HS-5 (cell line): ENCODE measurements at regions not wholly inside any gene's neighbourhood (a gene's known extent, or its start where the extent isn't known, plus 50 kb on each side); places are given as distances from the start of the nearest gene placed in this dataset.

Experiments used
- DNase-seq: peaks from one replicate; pipeline ENCODE4 v3.0.0-alpha.2; 2012; ENCODE audit warnings: low read depth

DNA sequence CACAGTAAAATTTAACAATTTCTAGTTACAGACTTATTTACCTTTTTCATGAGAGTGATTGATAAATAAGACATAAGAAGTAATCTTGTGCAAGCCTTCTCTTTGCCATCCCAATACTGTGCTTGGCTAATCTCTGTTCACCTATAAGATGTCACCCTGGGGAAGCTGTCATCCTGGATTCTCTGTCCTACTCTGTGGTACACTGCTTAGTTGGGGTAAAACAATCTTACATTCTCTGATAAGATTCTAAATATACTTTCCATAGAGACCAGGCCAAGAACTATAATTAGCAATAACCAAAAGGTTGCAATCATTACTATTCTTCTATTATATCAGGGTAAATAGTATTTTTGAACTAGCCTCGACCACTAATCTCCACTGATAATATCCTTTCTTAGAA is 1218.3 kb upstream of the CADM2 start:
- no peak for DNase-seq

DNA sequence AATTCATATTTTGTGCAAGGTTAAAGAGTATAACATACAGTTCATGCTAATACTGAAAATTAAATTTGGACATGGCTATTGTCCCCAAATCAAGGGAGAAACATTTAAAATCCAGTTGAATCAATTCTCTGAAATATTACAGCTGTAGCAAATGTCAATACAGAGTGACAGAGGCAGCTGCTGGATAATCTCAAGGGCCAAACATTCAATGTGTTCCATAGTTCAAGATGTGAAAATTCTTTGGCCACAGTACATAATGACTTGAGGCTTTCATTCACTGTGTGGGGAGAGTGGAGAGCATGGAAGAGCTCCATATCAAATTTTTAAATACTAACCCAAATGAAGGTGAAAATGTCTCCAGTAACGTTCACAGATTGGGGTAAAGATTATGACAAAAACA is 1192.8 kb upstream of the CADM2 start:
- no peak for DNase-seq

DNA sequence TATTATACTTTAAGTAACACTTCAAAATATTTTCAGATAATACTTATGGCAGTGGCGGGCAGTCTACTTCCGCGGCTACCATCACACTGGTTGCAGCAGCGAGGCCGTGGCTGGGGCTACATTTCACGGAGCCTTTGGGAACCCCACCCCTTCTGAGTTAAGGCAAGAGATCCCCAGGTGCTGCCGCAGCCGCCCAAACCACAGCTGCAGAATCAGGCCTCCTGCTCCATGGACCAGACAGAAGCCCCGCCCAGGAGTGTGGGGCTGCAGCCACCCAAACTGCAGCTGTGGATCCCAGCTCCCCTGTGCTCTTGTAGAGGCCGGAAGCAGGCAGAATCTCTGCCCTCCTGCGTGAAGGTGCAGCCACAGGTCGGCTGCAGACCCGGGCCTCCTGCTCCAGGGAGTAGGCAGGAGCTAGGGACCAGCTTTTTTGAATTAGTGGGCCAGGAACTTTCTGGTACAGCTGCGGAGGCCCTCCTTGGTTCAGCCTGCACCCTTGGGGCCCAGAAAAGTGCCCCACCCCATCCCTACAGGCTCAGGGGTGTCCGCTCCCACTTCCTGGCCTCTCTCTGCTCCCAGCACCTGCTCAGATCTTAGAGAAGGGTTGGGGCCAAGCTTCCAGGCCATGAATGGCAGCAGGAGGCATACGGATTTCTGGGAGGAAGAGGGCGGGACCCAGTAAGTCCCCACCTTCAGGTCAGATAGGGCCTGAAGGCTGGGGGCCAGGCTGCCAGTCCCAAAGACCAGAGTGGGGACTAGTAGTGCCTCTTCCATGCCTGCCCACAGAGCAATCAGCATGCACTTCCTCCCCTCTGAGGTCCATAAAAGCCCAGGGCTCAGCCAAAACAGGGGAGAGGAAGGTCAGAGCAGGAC is 1188.8 kb upstream of the CADM2 start:
- no peak for DNase-seq

GRCh38 chr3:83770664-83771402 is 1188.0 kb upstream of the CADM2 start:
- DNase-seq: no peak

DNA sequence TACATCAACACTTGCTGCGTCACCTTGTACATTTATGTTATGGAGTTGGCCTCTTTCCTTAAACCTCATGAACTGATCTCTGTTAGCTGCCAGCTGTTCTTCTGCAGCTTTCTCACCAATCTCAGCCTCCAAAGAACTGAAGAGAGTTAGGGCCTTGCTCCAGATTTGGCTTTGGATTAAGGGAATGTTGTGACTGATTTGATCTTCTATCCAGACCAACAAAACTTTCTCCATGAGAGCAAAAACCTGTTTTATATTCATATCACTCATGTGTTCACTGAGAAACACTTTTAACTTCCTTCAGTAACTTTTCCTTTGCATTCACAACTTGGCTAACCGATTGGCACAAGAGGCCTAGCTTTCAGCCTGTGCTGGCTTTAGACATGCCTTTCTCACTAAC is 1156.0 kb upstream of the CADM2 start:
- no peak for DNase-seq

DNA sequence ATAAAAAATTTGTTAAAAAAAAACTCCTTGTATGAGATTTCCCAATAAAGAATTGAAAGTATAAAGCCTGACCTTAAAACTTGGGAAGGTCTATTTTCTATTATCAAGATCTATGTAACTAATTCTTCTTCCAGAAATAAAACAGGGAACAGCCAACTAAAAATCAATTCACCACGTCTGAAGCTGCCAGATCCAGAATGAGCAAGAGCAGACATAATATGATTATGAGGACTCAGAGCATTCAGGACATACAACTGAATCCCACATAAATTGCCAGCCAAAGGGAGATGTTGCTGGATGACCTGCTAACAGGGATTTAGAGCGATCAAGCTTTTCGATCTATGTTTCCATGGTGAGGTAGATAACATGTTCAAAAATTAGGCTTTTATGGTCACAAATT is 1151.3 kb upstream of the CADM2 start:
- DNase-seq: no peak

- no peak for DNase-seq
Observed at GRCh38 chr3:83813176-83813575, 1145.6 kb upstream of the CADM2 start.

GRCh38 chr3:83816653-83817052 is 1142.1 kb upstream of the CADM2 start:
- DNase-seq: no peak

- no peak for DNase-seq
Observed at GRCh38 chr3:83821506-83821905, 1137.3 kb upstream of the CADM2 start.

GRCh38 chr3:83823095-83823494 is 1135.7 kb upstream of the CADM2 start:
- DNase-seq: no peak

DNA sequence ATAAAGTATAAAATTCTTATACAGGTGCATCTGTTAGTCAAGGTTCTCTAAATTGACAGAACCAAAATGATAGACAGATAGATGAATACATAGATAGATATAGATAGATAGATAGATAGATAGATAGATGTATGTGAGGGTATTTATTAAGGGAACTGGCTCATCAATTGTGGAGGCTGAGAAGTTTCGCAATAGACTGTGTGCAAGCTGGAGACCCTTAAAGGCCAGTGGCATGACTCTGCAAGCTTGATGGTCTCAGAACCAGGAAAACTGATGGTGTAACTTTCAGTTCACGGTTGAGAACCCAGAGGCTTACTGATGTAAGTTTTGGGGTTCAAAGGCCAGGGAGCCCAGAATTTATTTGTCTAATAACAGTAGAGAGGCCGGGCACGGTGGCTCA is 1123.7 kb upstream of the CADM2 start:
- no peak for DNase-seq

DNA sequence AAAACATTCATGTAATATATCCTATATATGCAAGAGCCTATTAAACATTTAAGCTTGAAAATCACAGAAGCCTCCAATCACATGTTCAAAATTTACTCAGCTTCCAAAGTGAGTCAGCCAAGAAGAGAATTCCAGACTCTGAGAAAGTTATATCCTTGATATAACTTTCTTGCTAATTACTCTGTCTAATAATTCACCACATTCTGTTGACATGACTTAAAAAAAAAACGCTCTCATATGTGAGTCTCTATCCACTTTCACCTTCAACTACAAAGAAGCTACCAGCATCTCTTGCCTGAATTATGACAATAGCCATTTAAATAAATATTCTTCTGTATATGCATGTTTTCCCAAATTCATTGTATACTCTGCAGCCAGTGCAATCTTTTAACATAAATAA is 1116.3 kb upstream of the CADM2 start:
- DNase-seq: no peak

DNA sequence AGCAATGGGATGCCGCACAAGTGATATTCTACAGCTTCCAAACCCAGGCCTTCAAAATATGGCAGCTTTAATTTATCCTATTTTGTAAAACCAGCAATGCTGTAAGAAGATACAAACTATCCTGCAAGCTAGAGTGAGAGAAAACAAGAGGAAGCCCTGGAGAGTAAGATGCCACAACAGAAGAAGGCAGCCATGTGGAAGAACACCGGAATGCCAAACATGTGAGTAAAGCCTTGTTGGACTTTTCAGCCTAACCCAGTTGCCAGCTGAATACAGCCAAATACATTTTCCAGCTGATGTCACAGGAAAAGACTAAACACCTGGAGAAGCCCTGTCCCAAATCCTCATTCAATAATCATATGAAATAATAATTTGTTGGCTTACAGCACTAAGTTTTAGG is 1115.1 kb upstream of the CADM2 start:
- no peak for DNase-seq

GRCh38 chr3:83849106-83849730 is 1109.6 kb upstream of the CADM2 start:
- DNase-seq: peak; percentile 31

GRCh38 chr3:83863380-83863779 is 1095.4 kb upstream of the CADM2 start:
- no peak for DNase-seq

GRCh38 chr3:83868909-83869567 is 1089.8 kb upstream of the CADM2 start:
- DNase-seq: no peak

GRCh38 chr3:83873550-83873949 is 1085.2 kb upstream of the CADM2 start:
- DNase-seq: no peak

- no peak for DNase-seq
Observed at GRCh38 chr3:83877910-83878309, 1080.9 kb upstream of the CADM2 start.

DNA sequence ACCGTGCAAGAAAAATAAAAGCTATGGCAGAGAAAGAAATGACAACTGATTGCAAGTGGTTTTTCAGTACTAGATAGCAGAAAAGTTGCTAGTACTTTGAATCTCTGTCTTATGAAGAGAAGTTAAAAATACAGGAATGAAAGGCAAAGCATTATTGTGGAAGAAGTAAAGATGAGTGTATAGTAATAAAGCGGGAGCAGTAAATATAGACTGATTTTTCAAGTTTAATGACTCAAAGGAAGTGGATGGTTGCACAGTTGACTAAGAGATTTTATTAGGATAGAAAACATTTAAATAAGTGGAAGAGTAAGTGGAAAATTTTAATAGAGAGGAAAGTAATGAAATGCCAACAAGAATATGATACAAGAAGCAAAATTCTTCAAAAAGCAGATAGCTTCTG is 1076.1 kb upstream of the CADM2 start:
- DNase-seq: no peak

DNA sequence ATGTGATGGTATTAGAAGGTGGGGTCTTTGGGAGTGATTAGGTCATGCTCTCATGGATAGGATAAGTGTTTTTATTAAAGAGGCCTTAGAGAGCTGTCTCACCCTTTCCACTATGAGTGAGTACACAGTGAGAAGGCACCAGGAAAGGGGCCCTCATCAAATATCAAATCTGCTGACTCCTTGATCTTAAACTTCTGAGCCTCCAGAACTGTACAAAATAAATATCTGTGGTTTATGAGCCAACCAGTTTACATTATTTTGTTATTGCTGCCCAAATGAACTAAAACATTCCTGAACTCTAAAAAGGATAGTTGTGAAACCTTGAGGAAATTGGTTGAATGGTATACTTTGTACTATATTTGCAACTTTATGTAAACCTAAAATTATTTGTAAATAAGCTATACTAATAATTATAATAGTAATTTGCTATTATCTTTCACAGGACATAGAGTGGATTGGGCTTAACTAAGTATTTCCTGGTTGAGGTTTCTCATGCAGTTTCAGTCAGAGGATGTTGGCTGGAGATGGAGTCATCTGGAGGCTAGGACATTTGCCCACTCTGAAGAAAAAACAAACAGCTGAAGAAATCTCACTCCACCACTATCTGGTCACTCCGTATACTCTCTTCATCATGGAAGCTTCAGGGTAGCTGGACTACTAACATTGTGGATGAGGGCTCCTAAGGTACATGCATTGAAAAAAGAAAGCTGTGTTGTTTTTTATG is 1068.6 kb upstream of the CADM2 start:
- DNase-seq: no peak

DNA sequence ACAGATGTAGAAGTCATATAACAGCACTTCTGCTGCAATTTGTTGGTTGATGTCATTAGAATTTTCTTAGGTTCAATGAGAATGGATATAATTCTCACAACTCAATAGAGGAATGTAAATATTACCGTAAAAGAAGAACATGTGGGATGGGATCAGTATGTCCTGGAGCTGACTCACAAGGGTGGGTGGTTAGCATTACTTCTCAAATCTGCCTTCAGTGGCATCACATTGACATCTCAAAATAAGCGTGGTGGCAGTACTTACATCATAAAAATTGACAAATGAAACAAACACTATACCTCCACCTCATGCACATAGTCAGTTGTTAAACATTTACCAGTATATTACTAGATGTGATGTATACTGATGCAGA is 1068.0 kb upstream of the CADM2 start:
- no peak for DNase-seq

- no peak for DNase-seq
Observed at GRCh38 chr3:83894223-83894622, 1064.6 kb upstream of the CADM2 start.
